Vagina (tissue), 2 donors: ENCODE measurements at regions not wholly inside any gene's neighbourhood (a gene's known extent, or its start where the extent isn't known, plus 50 kb on each side); places are given as distances from the start of the nearest gene placed in this dataset.

Source experiments
- CTCF ChIP-seq, 3 experiments: fragments of 450-650 bp in 2 of 3; fragments of 200-600 bp in 1 of 3; sonication (generic) in 1 of 3; IDR thresholded peaks; one replicate each; pipeline ENCODE4 v1.5.1; 2017 to 2019; ENCODE audit warnings: antibody characterized with exemption in 3 of 3, mild to moderate bottlenecking in 2 of 3, moderate library complexity in 2 of 3
- POLR2A ChIP-seq, 2 donors: fragments of 450-650 bp; IDR thresholded peaks; one replicate each; pipeline ENCODE4 v1.6.1; 2017; ENCODE audit warnings: antibody characterized with exemption in 2 of 2, mild to moderate bottlenecking in 2 of 2, moderate library complexity in 2 of 2

- no peak for TF ChIP-seq POLR2A (IDR thresholded peaks at IDR 0.05)
- no peak for TF ChIP-seq CTCF (IDR thresholded peaks at IDR 0.05)
Observed at GRCh38 chr12:61524851-61525250, 735.4 kb upstream of the USP15 start.
